H1 (cell line): ENCODE measurements at regions not wholly inside any gene's neighbourhood (a gene's known extent, or its start where the extent isn't known, plus 50 kb on each side); places are given as distances from the start of the nearest gene placed in this dataset.

Experiments
- CTCF ChIP-seq, 3 experiments: IDR thresholded peaks; 1 replicate in 2 of 3; 2 replicates in 1 of 3; pipeline versions ENCODE4 v1.5.1 to v1.6.1; 2011; ENCODE audit warnings: low read length in 3 of 3, mild to moderate bottlenecking in 3 of 3, inconsistent platforms in 2 of 3, low read depth in 1 of 3, moderate library complexity in 1 of 3; ENCODE audit not compliant: insufficient read depth in 1 of 3; ENCODE audit errors: control extremely low read depth in 1 of 3
- POLR2A ChIP-seq, 2 experiments: IDR thresholded peaks; 1 replicate in 1 of 2; 2 replicates in 1 of 2; pipeline ENCODE4 v1.6.1; 2011; ENCODE audit warnings: low read depth in 2 of 2, low read length in 2 of 2, mild to moderate bottlenecking in 2 of 2; ENCODE audit errors: control extremely low read depth in 1 of 2
- POLR2AphosphoS5 ChIP-seq: IDR thresholded peaks from 2 replicates; pipeline ENCODE4 v1.6.1; 2011; ENCODE audit warnings: low read depth, low read length
- RAD21 ChIP-seq, 2 experiments: IDR thresholded peaks in 1 of 2; conservative IDR thresholded peaks in 1 of 2; 2 replicates each; pipeline ENCODE4 v1.6.1; 2011; ENCODE audit warnings: low read depth in 2 of 2, low read length in 2 of 2, improper control_type of control experiment in 1 of 2, inconsistent platforms in 1 of 2, mild to moderate bottlenecking in 1 of 2, moderate library complexity in 1 of 2

GRCh38 chr14:98203421-98203820 lies 1068.6 kb downstream of the BCL11B start:
- TF ChIP-seq POLR2A (IDR thresholded peaks at IDR 0.05; ENCODE audit: control extremely low read depth in 1 of 2, low read depth in 2 of 2, low read length in 2 of 2) (no peak), CTCF (IDR thresholded peaks at IDR 0.05; ENCODE audit: control extremely low read depth in 1 of 3, insufficient read depth in 1 of 3, low read depth in 1 of 3, low read length in 3 of 3) (no peak), POLR2AphosphoS5 (no peak), RAD21 (IDR thresholded peaks at IDR 0.05 in 1 of 2, conservative IDR thresholded peaks at IDR 0.05 in 1 of 2; ENCODE audit: low read depth in 2 of 2, low read length in 2 of 2) (no peak)
